ENCODE measurements at regions not wholly inside any gene's neighbourhood (a gene's known extent, or its start where the extent isn't known, plus 50 kb on each side); places are given as distances from the start of the nearest gene placed in this dataset.

DNA sequence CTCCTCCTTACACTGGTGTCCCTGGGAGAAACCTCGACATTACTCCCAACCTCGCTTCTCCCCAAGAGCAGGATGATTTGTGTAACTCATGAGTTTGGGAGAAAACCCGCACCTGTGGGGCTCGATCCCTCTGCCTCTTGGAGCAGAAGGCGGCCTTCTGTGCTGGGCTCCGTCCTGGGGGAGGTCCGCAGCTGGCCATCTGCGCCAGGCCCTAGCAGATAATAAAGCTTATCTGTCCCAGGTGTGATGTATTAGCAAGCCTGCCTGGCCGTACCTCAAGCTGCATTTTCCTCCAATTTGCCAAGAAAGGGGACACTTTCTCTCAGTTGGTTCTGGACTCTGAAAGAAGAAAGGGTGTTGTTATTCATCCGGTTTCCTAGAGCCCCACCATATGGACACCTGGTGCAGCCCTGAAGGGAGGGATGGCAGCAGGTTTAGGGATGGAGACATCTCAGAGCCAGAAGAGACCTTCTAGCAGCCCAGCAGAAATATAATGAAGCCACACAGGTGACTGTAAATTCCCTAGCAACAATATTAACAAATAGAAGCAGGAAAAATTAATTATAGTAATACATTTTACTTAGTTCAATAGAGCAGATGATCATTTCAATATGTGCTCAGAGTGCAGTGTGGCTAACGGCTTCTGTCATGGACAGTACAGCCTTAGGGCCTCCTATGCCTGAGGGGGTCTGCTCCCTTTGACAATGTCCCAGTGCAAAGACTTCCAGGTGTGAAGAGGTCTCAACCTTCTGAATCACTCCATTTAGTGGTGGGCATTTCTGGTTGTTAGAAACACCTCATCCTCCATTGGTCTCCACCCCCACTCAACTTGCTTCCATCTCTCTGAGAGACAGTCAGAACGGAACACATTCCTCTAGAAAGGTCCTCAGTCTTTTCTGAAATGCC lies 94.8 kb downstream of the CPN2 start:
- Histone ChIP-seq H3K9me3 (no peaks in the 10 kb centered on the region), H3K27me3 (no peaks in the 10 kb centered on the region), H3K27ac (peak overlapping the region in 1 of 4 donors; percentile 19), H3K36me3 (replicated peaks in 1 of 2; ENCODE audit: insufficient read depth in 1 of 2, low read depth in 2 of 2) (no peaks in the 10 kb centered on the region), H3K4me3 (no peak overlapping the region), H3K4me1 (peaks cover 4% of the 10 kb centered on the region)
- peak in 1 of 4 donors; percentile 35 for DNase-seq
- TF ChIP-seq, protein P1, sequence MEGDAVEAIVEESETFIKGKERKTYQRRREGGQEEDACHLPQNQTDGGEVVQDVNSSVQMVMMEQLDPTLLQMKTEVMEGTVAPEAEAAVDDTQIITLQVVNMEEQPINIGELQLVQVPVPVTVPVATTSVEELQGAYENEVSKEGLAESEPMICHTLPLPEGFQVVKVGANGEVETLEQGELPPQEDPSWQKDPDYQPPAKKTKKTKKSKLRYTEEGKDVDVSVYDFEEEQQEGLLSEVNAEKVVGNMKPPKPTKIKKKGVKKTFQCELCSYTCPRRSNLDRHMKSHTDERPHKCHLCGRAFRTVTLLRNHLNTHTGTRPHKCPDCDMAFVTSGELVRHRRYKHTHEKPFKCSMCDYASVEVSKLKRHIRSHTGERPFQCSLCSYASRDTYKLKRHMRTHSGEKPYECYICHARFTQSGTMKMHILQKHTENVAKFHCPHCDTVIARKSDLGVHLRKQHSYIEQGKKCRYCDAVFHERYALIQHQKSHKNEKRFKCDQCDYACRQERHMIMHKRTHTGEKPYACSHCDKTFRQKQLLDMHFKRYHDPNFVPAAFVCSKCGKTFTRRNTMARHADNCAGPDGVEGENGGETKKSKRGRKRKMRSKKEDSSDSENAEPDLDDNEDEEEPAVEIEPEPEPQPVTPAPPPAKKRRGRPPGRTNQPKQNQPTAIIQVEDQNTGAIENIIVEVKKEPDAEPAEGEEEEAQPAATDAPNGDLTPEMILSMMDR (IDR thresholded peaks at IDR 0.05), result no peak
- TF ChIP-seq POLR2A (IDR thresholded peaks at IDR 0.05), result no peak
- 54 to 67% methylated on average over 11 to 12 of the region's 12 CpGs for WGBS, 2 donors
- intact Hi-C loops (cut with DNase I), result no loop called here
- ATAC-seq, result no peak

DNA sequence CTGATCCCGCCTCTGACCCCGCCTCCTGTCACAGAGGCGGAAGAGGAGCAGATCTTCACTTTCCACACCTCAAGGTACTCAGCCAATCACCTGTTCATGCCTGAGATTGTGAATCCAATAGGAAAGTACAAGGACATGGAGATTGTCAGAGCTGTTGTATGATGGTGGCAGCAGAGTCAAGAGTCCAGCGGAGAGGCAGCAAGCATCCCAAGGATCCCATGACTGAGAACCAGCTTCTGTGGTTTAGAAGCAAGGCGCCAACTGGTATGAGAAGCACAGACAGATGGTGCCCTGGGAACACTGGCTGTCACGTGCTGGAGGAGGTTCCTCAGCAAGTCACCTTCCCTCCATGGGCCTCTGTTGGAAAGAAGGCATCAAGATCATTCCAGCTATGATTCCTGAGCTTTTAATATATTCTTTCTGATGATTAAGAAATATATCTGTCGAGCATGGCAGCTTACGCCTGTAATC lies 93.9 kb downstream of the CPN2 start:
- TF ChIP-seq, protein P1 (IDR thresholded peaks at IDR 0.05), result no peak
- TF ChIP-seq POLR2A (IDR thresholded peaks at IDR 0.05), result no peak
- H3K27ac ChIP-seq, result no peak overlapping the region
- ATAC-seq (no peak), DNase-seq (no peak)
- H3K9me3 ChIP-seq, result no peaks in the 10 kb centered on the region
- intact Hi-C loops (cut with DNase I), result no loop called here
- no peak overlapping the region for H3K4me3 ChIP-seq
- peaks cover 4% of the 10 kb centered on the region for H3K4me1 ChIP-seq
- no peaks in the 10 kb centered on the region for H3K36me3 ChIP-seq (replicated peaks in 1 of 2; ENCODE audit: insufficient read depth in 1 of 2, low read depth in 2 of 2)
- no peaks in the 10 kb centered on the region for H3K27me3 ChIP-seq
- 88 to 95% methylated on average over 8 of the region's 8 CpGs for WGBS, 2 donors

DNA sequence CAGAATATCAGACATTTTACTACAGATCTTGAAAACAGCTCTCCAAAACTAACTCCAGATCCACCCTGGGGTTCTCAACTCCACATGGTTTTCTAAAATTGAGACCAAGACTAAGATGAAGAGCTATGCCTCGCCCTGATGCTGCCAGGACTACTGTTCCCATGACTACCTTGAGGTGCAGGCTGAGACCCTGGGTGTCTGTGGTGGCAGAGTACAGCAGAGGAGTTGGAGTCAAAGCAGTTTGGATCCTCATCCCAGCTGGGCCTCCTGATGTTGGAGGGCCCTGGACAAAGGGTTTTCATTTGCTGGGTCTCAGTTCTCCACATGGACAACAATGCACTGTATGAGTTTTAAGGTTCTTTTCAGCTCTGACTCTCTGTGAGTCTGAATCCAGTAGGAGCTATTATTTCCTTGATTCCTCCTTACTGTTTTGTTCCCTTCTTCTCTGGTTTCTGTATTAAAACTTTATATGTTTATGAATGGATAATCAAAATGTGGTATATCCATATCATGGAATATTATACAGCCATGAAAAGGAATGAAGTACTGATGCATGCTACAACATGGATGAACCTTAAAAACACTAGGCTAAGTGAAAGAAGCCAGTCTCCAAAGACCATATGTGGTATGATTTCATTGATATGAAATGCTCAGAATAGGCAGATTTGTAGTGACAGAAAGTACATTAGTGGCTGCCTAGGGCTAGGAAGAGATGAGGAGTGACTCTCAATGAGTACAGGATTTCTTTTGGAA lies 93.0 kb downstream of the CPN2 start:
- TF ChIP-seq, protein P1 (IDR thresholded peaks at IDR 0.05), result no peak
- TF ChIP-seq POLR2A (IDR thresholded peaks at IDR 0.05), result no peak
- no peak for ATAC-seq
- Histone ChIP-seq H3K4me3 (no peak overlapping the region), H3K27ac (no peak overlapping the region), H3K9me3 (no peaks in the 10 kb centered on the region), H3K36me3 (replicated peaks in 1 of 2; ENCODE audit: insufficient read depth in 1 of 2, low read depth in 2 of 2) (no peaks in the 10 kb centered on the region), H3K4me1 (peaks cover 4% of the 10 kb centered on the region), H3K27me3 (no peaks in the 10 kb centered on the region)
- intact Hi-C loops (cut with DNase I), result no loop called here
- DNase-seq, result no peak
- WGBS, 2 donors, result 77 to 88% methylated on average over 1 of the region's 1 CpG

DNA sequence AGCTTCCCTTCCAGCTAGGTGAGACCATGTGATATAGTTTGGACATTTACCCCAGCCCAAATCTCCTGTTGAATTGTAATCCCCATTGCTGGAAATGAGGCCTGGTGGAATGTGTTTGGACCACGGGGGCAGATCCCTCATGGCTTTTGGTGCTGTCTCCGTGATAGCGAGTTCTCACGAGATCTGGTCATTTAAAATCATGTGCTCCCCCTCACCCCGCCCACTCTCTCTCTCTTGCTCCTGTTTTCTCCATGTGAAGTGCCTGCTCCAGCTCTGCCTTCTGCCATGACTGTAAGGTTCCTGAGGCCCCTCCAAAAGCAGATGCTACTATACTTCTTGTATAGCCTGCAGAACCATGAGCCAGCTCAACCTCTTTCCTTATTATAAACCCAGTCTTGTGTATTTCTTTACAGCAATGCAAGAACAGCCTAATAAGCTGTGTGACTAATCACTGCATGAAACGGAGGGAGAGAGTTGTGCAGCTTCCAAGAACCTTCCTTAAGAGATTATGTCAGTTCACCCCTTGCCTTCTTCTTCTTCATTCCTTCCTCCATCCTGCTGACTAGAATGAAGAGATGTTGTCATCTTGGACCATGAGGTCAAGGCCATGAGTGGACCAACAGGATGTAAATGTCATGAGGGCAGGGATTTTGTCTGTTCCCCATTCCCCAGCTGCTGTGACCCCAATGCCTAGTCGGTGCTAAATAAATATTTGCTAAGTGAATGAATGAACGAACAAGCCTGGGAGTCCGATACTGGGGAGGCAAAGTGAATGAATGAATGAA lies 91.0 kb downstream of the CPN2 start:
- peak in 1 of 4 donors; percentile 7 for DNase-seq
- Histone ChIP-seq H3K4me1 (peaks cover 6% of the 10 kb centered on the region), H3K27ac (no peak overlapping the region), H3K9me3 (no peaks in the 10 kb centered on the region), H3K36me3 (replicated peaks in 1 of 2; ENCODE audit: insufficient read depth in 1 of 2, low read depth in 2 of 2) (no peaks in the 10 kb centered on the region), H3K27me3 (no peaks in the 10 kb centered on the region), H3K4me3 (no peak overlapping the region)
- intact Hi-C loops (cut with DNase I), result no loop called here
- 70 to 73% methylated on average over 9 of the region's 9 CpGs for WGBS, 2 donors
- no peak for ATAC-seq
- no peak for TF ChIP-seq POLR2A (IDR thresholded peaks at IDR 0.05)
- TF ChIP-seq, protein P1 (IDR thresholded peaks at IDR 0.05), result no peak

All from body of pancreas (tissue), 4 donors.